ENCODE measurements at regions not wholly inside any gene's neighbourhood (a gene's known extent, or its start where the extent isn't known, plus 50 kb on each side); places are given as distances from the start of the nearest gene placed in this dataset.

DNA sequence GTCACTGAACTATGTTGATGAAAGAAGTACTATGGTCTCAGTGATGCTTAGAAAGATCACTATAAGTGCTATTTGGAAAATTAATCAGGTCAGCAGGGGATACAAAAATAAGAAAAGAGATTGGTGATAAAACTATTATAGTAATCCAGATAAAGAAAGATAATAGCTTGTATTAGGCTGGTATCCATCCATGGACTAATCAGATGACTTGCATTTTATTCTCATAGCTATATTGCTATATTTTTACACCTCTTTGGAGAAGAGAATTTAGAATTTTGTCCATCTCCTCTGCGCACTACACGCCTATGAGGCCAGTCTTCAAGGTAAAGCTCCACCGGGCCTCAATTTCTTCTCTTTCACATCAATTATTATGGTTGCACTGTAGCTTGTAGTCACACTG, 635.1 kb upstream of the DDX18 start:
- TF ChIP-seq, protein P1, sequence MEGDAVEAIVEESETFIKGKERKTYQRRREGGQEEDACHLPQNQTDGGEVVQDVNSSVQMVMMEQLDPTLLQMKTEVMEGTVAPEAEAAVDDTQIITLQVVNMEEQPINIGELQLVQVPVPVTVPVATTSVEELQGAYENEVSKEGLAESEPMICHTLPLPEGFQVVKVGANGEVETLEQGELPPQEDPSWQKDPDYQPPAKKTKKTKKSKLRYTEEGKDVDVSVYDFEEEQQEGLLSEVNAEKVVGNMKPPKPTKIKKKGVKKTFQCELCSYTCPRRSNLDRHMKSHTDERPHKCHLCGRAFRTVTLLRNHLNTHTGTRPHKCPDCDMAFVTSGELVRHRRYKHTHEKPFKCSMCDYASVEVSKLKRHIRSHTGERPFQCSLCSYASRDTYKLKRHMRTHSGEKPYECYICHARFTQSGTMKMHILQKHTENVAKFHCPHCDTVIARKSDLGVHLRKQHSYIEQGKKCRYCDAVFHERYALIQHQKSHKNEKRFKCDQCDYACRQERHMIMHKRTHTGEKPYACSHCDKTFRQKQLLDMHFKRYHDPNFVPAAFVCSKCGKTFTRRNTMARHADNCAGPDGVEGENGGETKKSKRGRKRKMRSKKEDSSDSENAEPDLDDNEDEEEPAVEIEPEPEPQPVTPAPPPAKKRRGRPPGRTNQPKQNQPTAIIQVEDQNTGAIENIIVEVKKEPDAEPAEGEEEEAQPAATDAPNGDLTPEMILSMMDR (IDR thresholded peaks at IDR 0.05; ENCODE audit: low read depth, low read length, missing input control): no peak
- TF ChIP-seq GABPA (IDR thresholded peaks at IDR 0.05 in 1 of 2, conservative IDR thresholded peaks at IDR 0.05 in 1 of 2) (no peak), RXRA (IDR thresholded peaks at IDR 0.05) (no peak), TAF1 (conservative IDR thresholded peaks at IDR 0.05) (no peak), SP1 (IDR thresholded peaks at IDR 0.05) (no peak), JUND (IDR thresholded peaks at IDR 0.05) (no peak), RAD21 (IDR thresholded peaks at IDR 0.05) (no peak), YY1 (IDR thresholded peaks at IDR 0.05) (no peak)
- TF ChIP-seq, protein P2, sequence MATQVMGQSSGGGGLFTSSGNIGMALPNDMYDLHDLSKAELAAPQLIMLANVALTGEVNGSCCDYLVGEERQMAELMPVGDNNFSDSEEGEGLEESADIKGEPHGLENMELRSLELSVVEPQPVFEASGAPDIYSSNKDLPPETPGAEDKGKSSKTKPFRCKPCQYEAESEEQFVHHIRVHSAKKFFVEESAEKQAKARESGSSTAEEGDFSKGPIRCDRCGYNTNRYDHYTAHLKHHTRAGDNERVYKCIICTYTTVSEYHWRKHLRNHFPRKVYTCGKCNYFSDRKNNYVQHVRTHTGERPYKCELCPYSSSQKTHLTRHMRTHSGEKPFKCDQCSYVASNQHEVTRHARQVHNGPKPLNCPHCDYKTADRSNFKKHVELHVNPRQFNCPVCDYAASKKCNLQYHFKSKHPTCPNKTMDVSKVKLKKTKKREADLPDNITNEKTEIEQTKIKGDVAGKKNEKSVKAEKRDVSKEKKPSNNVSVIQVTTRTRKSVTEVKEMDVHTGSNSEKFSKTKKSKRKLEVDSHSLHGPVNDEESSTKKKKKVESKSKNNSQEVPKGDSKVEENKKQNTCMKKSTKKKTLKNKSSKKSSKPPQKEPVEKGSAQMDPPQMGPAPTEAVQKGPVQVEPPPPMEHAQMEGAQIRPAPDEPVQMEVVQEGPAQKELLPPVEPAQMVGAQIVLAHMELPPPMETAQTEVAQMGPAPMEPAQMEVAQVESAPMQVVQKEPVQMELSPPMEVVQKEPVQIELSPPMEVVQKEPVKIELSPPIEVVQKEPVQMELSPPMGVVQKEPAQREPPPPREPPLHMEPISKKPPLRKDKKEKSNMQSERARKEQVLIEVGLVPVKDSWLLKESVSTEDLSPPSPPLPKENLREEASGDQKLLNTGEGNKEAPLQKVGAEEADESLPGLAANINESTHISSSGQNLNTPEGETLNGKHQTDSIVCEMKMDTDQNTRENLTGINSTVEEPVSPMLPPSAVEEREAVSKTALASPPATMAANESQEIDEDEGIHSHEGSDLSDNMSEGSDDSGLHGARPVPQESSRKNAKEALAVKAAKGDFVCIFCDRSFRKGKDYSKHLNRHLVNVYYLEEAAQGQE (IDR thresholded peaks at IDR 0.05): no peak
- TF ChIP-seq, protein P3, sequence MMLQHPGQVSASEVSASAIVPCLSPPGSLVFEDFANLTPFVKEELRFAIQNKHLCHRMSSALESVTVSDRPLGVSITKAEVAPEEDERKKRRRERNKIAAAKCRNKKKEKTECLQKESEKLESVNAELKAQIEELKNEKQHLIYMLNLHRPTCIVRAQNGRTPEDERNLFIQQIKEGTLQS (IDR thresholded peaks at IDR 0.05): no peak
- TF ChIP-seq, protein P4, sequence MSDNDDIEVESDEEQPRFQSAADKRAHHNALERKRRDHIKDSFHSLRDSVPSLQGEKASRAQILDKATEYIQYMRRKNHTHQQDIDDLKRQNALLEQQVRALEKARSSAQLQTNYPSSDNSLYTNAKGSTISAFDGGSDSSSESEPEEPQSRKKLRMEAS (IDR thresholded peaks at IDR 0.05): no peak

All from liver (tissue), 3 donors.